D721Med (cell line): ENCODE measurements at regions not wholly inside any gene's neighbourhood (a gene's known extent, or its start where the extent isn't known, plus 50 kb on each side); places are given as distances from the start of the nearest gene placed in this dataset.
"Not testable (repeated sequence)": the region's sequence is repeated elsewhere in the genome, so short reads cannot be mapped to it uniquely, and the experiment has no call there.

Experiments
- DNase-seq: peaks from one replicate; pipeline ENCODE4 v3.0.0; 2011; ENCODE audit warnings: low spot score; ENCODE audit not compliant: insufficient read length
- FAIRE-seq: peaks from 2 replicates; lab custom pipeline; 2011; peaks lifted over from hg19 to GRCh38; lab: Jason Lieb, UNC
- TF ChIP-seq, protein P1 (sequence below): IDR thresholded peaks from 2 replicates; pipeline ENCODE4 v1.5.1; 2012; ENCODE audit warnings: mild to moderate bottlenecking, control low read depth; ENCODE audit not compliant: insufficient read depth; ENCODE audit errors: missing control alignments

DNA sequence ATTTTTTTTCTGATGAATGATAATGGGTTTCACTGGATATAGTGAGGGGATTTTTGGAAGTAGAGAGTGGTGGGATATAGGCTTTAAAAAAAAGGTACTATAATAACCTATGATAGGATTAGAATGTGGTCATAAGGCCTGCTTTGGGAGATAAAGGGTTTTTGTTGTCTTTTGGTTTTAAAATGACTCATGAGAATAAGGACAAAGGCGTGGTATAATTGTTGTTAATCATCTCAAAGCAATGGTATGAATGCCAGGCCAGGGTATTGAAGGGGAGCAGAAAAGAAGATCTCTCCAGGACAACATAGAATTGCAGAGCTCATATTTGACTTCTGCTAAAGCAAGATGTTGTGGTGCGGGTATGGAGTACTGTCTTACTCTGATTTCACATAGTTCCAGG is 579.4 kb downstream of the JRKL start:
- no peak for FAIRE-seq
- TF ChIP-seq, protein P1, sequence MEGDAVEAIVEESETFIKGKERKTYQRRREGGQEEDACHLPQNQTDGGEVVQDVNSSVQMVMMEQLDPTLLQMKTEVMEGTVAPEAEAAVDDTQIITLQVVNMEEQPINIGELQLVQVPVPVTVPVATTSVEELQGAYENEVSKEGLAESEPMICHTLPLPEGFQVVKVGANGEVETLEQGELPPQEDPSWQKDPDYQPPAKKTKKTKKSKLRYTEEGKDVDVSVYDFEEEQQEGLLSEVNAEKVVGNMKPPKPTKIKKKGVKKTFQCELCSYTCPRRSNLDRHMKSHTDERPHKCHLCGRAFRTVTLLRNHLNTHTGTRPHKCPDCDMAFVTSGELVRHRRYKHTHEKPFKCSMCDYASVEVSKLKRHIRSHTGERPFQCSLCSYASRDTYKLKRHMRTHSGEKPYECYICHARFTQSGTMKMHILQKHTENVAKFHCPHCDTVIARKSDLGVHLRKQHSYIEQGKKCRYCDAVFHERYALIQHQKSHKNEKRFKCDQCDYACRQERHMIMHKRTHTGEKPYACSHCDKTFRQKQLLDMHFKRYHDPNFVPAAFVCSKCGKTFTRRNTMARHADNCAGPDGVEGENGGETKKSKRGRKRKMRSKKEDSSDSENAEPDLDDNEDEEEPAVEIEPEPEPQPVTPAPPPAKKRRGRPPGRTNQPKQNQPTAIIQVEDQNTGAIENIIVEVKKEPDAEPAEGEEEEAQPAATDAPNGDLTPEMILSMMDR = no peak
- DNase-seq = no peak

DNA sequence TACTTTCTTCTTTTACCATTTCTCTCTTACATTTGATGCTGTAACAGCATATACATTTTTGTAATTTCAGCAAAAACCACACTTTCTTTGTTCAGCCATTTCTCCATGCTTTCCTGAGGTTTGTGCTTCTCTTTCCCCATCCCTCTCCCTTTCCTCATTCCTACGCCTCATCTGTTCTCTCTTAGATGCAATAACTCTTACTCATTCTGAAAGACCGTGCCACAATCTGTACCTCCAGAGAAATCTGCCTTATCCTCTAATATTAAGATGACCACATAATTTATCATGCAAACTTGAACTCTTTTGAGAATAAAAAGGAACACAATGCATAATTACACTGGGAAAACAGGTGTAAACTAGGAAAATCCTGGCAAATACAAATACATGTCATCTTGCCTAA is 588.9 kb downstream of the JRKL start:
- FAIRE-seq = no peak
- no peak for DNase-seq
- TF ChIP-seq, protein P1 = no peak

DNA sequence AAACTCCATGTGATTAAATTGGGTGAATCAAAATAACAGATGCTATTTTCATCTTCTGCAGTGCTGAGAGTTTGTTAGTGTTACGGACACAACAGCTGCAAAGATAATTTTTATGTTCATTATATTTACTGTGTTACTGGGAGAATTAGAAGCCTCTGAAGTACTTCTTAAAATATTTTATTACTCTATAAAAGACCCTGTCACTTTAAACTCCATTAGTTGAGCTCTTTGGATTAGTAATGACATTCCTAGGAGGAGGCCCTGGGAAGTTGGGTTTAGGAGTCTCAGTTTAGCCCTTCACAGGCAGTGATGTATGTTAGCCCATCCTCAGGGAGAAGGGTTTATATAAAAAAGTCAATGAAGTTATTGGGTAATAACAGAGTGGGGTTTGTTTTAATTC is 596.7 kb downstream of the JRKL start:
- TF ChIP-seq, protein P1 = no peak
- FAIRE-seq (no peak), DNase-seq (no peak)

DNA sequence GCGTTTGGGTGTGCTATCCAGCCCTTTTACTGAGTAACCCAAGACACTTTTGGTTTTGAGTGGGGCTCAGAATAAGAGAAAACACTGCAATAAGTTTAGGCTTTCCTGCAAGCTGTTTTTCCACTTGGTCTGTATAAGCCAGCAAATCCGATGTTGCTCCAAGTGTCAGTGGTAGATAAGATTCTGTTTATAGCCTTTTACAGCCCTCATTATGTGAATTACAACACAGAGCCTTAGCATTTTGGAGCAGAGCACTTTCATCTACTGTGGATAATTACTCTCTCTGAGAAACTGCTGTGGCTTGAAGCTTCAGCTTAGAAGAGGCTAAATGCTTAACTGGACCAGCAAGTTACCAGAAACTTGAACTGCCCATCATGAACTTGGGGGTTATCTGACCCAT is 601.1 kb downstream of the JRKL start:
- no peak for FAIRE-seq
- TF ChIP-seq, protein P1 = no peak

DNA sequence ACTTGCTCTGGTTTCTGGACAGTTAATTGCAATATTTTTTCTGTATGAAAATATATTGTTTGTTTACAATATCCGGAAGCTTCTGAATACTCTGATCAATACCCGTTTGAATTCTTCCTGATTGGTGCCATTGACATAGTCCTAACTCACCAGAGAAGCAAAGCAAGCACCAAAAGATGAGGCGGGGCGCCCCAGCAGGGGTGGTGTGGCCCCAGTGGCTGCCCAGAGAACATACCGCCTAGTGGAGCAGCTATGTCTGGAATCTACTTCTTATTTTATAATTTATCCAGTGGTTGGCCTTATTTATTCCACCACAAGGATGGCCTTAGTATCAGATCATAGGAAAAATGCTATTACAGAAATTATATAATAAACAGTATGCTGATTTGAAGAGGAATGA is 610.7 kb downstream of the JRKL start:
- TF ChIP-seq, protein P1 = no peak
- no peak for FAIRE-seq
- no peak for DNase-seq

More for the DNA sequence above, 601.1 kb downstream of the JRKL start:
- no peak for DNase-seq

DNA sequence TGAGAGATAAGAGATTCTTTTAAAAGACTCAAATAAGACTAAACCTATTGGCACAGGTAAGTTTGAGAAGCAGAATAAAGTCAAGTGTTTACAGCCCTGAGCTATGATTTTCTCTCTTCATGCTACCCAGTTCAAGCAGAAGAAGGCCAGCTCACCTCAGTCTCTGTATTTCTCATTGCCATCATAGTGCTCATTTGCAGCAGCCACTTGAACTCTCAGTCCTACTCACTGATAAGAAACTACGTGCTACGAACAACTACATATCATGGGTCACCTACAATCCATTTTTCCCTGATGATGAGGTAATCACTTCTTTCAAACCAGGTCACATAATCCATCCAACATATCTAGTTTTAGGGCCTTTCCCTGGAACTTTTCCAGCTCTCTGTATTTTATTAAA is 617.5 kb downstream of the JRKL start:
- FAIRE-seq (no peak), DNase-seq (no peak)
- TF ChIP-seq, protein P1 = no peak

DNA sequence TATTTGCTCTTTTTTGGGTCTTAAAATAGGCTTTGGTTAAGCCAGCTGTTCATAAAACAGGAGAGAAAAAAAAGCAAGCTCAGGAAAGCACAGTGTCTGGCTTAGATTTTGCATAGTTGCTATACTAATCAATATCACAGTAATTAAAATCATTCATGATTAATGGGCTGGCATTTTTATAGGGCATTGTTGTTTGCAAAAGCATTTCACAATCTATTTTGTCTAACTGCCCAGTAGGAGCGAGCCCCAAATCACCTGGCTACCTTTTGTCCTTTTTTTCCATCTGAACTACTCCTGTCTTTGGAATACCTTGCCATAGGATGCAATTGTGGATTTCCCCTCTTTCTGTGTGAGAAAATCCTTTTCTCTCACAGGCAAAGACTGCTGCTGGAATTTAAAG is 619.8 kb downstream of the JRKL start:
- no peak for DNase-seq
- no peak for FAIRE-seq

DNA sequence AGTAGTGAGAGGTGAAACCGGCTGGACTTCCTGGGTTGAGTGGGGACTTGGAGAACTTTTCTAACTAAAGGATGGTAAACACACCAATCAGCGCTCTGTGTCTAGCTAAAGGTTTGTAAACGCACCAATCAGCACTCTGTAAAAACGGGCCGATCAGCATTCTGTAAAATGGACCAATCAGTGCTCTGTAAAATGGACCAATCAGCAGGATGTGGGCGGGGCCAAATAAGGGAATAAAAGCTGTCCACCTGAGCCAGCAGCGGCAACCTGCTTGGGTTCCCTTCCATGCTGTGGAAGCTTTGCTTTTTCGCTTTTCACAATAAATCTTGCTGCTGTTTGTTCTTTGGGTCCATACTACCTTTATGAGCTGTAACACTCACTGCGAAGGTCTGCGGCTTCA is 621.2 kb downstream of the JRKL start:
- not testable (repeated sequence) for FAIRE-seq, DNase-seq

More for the DNA sequence above, 619.8 kb downstream of the JRKL start:
- TF ChIP-seq, protein P1 = no peak
